Coronary artery (tissue), 2 donors: ENCODE measurements at regions not wholly inside any gene's neighbourhood (a gene's known extent, or its start where the extent isn't known, plus 50 kb on each side); places are given as distances from the start of the nearest gene placed in this dataset.
"Not testable (repeated sequence)": the region's sequence is repeated elsewhere in the genome, so short reads cannot be mapped to it uniquely, and the experiment has no call there.

ENCODE experiments used
- DNase-seq: peaks from one replicate; pipeline ENCODE4 v3.0.0-alpha.2; 2017; ENCODE audit warnings: low spot score
- H3K27ac ChIP-seq, 2 donors: fragments of 200-600 bp; sonication (generic); one replicate each; pipeline ENCODE4 v1.5.1; 2016 to 2019
- H3K4me3 ChIP-seq: fragments of 200-600 bp; sonication (generic); 2 replicates; pipeline ENCODE4 v1.5.1; 2016; ENCODE audit warnings: mild to moderate bottlenecking, moderate library complexity
- TF ChIP-seq, protein P1 (sequence below): fragments of 200-600 bp; sonication (generic); IDR thresholded peaks from one replicate; pipeline ENCODE4 v1.5.1; 2019; ENCODE audit warnings: antibody characterized with exemption

DNA sequence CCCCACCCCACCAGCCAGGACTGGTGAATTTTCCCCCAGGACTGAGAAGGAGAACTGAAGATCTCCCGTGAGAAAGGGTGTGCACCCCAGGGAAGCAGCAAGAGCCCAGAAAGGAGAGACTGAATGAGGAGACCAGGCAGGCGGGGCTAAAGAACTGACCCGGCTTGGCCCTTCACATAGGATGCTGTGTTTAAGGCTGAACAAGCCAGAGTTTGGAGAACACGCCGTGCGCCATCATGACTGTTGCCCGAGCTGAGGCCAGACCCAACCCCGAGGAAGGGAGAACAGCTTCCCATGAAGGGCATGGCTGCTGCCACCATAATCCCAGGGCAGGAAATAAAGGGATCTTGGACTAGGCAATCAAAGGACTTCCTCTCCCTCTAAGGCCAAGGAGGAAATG, 104.7 kb upstream of the SRSF6 start:
- Histone ChIP-seq H3K4me3 (no peak overlapping the region), H3K27ac (no peak overlapping the region)
- no peak for DNase-seq
- TF ChIP-seq, protein P1, sequence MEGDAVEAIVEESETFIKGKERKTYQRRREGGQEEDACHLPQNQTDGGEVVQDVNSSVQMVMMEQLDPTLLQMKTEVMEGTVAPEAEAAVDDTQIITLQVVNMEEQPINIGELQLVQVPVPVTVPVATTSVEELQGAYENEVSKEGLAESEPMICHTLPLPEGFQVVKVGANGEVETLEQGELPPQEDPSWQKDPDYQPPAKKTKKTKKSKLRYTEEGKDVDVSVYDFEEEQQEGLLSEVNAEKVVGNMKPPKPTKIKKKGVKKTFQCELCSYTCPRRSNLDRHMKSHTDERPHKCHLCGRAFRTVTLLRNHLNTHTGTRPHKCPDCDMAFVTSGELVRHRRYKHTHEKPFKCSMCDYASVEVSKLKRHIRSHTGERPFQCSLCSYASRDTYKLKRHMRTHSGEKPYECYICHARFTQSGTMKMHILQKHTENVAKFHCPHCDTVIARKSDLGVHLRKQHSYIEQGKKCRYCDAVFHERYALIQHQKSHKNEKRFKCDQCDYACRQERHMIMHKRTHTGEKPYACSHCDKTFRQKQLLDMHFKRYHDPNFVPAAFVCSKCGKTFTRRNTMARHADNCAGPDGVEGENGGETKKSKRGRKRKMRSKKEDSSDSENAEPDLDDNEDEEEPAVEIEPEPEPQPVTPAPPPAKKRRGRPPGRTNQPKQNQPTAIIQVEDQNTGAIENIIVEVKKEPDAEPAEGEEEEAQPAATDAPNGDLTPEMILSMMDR, result no peak

GRCh38 chr20:43350694-43351093, 107.0 kb upstream of the SRSF6 start:
- not testable (repeated sequence) for DNase-seq, H3K27ac ChIP-seq, H3K4me3 ChIP-seq

- Histone ChIP-seq H3K27ac (no peak overlapping the region), H3K4me3 (no peak overlapping the region)
- TF ChIP-seq, protein P1, result no peak
- no peak for DNase-seq
Measured at GRCh38 chr20:43349841-43350240, 107.9 kb upstream of the SRSF6 start.

DNA sequence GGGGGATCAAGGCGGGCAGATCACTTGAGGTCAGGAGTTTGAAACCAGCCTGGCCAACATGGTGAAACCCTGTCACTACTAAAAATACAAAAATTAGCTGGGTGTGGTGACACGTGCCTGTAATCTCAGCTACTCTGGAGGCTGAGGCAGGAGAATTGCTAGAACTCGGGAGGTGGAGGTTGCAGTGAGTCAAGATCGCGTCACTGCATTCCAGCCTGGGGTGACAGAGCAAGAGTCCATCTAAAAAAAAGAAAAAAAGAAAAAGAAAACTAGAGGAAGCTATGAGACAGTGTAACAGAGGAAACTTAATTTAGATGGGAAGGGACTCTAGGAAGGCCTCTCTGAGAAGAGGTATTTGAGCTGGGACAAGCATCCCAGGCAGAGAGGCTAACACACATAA, 109.9 kb upstream of the SRSF6 start:
- not testable (repeated sequence) for H3K4me3 ChIP-seq, DNase-seq, H3K27ac ChIP-seq

DNA sequence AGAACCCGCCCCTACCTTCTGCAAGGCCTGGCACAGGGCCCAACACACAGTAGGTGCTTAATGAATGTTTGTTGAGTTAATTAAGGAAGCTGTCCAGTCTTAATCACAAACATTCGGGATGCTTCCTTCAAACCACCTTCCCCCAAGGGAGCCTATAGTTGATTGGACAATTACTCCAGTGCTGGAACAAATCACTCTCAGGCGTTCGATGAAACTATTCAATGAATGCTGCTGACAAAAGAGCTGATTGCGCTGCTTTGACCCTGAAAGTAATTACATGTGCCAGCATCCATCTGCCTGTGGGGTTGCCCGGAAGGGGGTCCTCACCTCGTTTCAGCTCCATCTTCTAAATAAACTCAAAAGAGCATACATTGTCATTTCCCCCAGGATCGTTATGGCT, 112.0 kb upstream of the SRSF6 start:
- Histone ChIP-seq H3K4me3 (no peak overlapping the region), H3K27ac (no peak overlapping the region)
- TF ChIP-seq, protein P1, result no peak
- no peak for DNase-seq

DNA sequence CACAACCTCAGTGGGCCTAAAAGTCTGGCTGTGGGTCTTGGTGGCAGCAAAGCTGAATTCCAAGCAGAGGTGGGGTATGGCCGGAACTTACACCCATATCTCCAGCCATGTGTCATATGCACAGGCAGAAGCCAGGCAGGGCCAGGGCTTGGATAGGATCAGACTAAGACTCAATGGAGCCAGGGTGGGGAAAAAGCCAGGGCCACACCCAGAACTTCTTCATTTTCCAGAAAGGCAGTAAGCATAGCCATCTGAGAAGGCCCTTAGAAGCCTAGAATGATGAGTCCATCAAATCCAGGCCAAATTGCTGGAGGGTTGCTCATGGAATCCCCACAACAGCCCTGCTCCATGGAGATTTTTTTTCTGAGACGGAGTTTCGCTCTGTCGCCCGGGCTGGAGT, 116.2 kb upstream of the SRSF6 start:
- H3K4me3 ChIP-seq, result no peak overlapping the region
- no peak overlapping the region for H3K27ac ChIP-seq
- TF ChIP-seq, protein P1, result no peak
- DNase-seq, result no peak

DNA sequence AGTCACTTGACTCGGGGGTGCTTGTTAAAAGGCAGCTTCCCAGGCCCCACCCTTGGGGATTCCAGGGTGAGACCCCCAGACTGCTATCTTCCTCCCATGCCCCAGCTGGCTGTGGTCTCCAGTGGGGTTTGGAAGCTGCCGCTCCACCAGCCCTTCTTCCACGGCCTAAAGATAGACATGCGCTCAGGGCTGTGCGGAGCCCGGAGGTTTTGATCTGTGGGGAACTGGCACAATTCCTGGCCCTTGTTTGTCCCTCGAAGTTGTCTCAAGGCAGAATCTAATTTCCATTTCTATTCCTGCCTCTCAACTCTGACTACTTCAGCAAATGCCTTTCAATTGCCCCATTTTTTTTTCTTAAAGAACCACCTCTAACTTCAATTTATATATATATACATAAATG, 120.7 kb upstream of the SRSF6 start:
- DNase-seq, result no peak
- TF ChIP-seq, protein P1, result no peak
- no peak overlapping the region for H3K27ac ChIP-seq
- no peak overlapping the region for H3K4me3 ChIP-seq

DNA sequence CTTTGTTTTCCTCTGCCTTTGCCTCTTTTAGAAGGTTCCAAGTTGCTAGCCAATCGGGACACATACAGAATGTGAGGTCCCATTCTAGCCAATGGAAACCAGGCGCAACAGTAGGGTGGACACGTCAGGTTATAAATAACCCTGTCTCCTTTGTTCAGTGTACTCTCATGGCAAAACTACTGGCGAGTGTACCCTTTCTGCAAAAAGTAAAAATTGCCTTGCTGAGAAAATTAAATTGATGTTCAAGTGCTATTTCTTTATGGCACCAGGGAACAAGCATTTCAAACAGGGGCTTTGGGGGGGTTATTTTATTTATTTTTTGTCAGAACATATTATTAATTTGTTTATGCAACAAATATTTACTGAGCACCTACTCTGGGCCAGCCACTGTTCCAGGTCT, 123.6 kb upstream of the SRSF6 start:
- Histone ChIP-seq H3K27ac (no peak overlapping the region), H3K4me3 (no peak overlapping the region)
- TF ChIP-seq, protein P1, result no peak
- DNase-seq, result no peak
